HEK293 (cell line): ENCODE measurements at regions not wholly inside any gene's neighbourhood (a gene's known extent, or its start where the extent isn't known, plus 50 kb on each side); places are given as distances from the start of the nearest gene placed in this dataset.

ENCODE experiments used
- FEZF1 ChIP-seq: fragments of 450-650 bp; formaldehyde crosslinking; IDR thresholded peaks from 2 replicates; pipeline ENCODE4 v1.5.1; 2016; ENCODE audit warnings: missing biosample characterization, missing genetic modification characterization
- SP2 ChIP-seq: fragments of 450-650 bp; formaldehyde crosslinking; IDR thresholded peaks from 2 replicates; pipeline ENCODE4 v1.5.1; 2016; ENCODE audit warnings: missing biosample characterization, missing genetic modification characterization
- ZBTB1 ChIP-seq: fragments of 450-650 bp; formaldehyde crosslinking; IDR thresholded peaks from 2 replicates; pipeline ENCODE4 v1.5.1; 2016; ENCODE audit warnings: missing biosample characterization, missing genetic modification characterization
- ZNF155 ChIP-seq: fragments of 450-650 bp; formaldehyde crosslinking; IDR thresholded peaks from 2 replicates; pipeline ENCODE4 v1.5.1; 2016; ENCODE audit warnings: missing biosample characterization, missing genetic modification characterization
- ZNF175 ChIP-seq: fragments of 450-650 bp; formaldehyde crosslinking; IDR thresholded peaks from 2 replicates; pipeline ENCODE4 v1.5.1; 2016; ENCODE audit warnings: missing biosample characterization, missing genetic modification characterization
- ZNF416 ChIP-seq: fragments of 450-650 bp; formaldehyde crosslinking; IDR thresholded peaks from 2 replicates; pipeline ENCODE4 v1.5.1; 2016; ENCODE audit warnings: missing biosample characterization, missing genetic modification characterization
- ZNF433 ChIP-seq: fragments of 450-650 bp; formaldehyde crosslinking; IDR thresholded peaks from 2 replicates; pipeline ENCODE4 v1.5.1; 2016; ENCODE audit warnings: missing biosample characterization, missing genetic modification characterization, low read depth
- ZNF548 ChIP-seq: fragments of 450-650 bp; formaldehyde crosslinking; IDR thresholded peaks from 2 replicates; pipeline ENCODE4 v1.5.1; 2016; ENCODE audit warnings: missing biosample characterization, missing genetic modification characterization
- TF ChIP-seq, protein P1 (sequence below): fragments of 450-650 bp; formaldehyde crosslinking; IDR thresholded peaks from 2 replicates; pipeline ENCODE4 v1.5.1; 2016; ENCODE audit warnings: missing biosample characterization, missing genetic modification characterization
- TF ChIP-seq, protein P2 (sequence below): fragments of 450-650 bp; IDR thresholded peaks from 2 replicates; pipeline ENCODE4 v1.5.1; 2018; ENCODE audit warnings: missing biosample characterization, missing genetic modification characterization
- TF ChIP-seq, protein P3 (sequence below): fragments of 450-650 bp; formaldehyde crosslinking; IDR thresholded peaks from 2 replicates; pipeline ENCODE4 v1.5.1; 2016; ENCODE audit warnings: missing biosample characterization, missing genetic modification characterization, low read depth
- TF ChIP-seq, protein P4 (sequence below): fragments of 450-650 bp; formaldehyde crosslinking; IDR thresholded peaks from 2 replicates; pipeline ENCODE4 v1.5.1; 2016; ENCODE audit warnings: missing biosample characterization, missing genetic modification characterization

DNA sequence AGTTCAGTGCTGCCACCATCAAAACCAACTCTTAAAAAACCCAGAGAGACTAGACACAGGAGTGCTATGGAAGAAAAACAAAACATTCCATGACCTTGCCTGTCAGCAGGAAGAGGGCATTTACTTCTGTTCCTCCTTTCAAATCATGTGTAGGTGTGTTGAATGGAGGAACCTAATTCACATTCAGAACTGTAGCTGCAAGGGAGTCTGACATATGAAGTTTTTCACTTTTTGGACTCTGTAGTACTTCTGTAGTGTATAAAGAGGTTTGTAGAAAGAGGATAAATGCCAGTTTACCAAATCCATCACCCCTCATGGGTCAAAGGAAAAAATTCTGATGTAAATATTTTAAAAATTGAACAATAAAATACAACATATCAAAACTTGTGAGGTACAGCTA, 51.1 kb upstream of the SYPL1 start:
- TF ChIP-seq ZNF433 (tag by site-specific recombination) (no peak), ZBTB1 (tag by site-specific recombination) (no peak), ZNF155 (tag by site-specific recombination) (no peak), ZNF416 (tag by site-specific recombination) (no peak), ZNF175 (tag by site-specific recombination) (no peak), ZNF548 (tag by site-specific recombination) (no peak), FEZF1 (tag by site-specific recombination) (no peak), SP2 (no peak)
- TF ChIP-seq, protein P1, sequence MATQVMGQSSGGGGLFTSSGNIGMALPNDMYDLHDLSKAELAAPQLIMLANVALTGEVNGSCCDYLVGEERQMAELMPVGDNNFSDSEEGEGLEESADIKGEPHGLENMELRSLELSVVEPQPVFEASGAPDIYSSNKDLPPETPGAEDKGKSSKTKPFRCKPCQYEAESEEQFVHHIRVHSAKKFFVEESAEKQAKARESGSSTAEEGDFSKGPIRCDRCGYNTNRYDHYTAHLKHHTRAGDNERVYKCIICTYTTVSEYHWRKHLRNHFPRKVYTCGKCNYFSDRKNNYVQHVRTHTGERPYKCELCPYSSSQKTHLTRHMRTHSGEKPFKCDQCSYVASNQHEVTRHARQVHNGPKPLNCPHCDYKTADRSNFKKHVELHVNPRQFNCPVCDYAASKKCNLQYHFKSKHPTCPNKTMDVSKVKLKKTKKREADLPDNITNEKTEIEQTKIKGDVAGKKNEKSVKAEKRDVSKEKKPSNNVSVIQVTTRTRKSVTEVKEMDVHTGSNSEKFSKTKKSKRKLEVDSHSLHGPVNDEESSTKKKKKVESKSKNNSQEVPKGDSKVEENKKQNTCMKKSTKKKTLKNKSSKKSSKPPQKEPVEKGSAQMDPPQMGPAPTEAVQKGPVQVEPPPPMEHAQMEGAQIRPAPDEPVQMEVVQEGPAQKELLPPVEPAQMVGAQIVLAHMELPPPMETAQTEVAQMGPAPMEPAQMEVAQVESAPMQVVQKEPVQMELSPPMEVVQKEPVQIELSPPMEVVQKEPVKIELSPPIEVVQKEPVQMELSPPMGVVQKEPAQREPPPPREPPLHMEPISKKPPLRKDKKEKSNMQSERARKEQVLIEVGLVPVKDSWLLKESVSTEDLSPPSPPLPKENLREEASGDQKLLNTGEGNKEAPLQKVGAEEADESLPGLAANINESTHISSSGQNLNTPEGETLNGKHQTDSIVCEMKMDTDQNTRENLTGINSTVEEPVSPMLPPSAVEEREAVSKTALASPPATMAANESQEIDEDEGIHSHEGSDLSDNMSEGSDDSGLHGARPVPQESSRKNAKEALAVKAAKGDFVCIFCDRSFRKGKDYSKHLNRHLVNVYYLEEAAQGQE (tag by site-specific recombination), result no peak
- TF ChIP-seq, protein P2, sequence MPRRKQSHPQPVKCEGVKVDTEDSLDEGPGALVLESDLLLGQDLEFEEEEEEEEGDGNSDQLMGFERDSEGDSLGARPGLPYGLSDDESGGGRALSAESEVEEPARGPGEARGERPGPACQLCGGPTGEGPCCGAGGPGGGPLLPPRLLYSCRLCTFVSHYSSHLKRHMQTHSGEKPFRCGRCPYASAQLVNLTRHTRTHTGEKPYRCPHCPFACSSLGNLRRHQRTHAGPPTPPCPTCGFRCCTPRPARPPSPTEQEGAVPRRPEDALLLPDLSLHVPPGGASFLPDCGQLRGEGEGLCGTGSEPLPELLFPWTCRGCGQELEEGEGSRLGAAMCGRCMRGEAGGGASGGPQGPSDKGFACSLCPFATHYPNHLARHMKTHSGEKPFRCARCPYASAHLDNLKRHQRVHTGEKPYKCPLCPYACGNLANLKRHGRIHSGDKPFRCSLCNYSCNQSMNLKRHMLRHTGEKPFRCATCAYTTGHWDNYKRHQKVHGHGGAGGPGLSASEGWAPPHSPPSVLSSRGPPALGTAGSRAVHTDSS, result no peak
- TF ChIP-seq, protein P3, sequence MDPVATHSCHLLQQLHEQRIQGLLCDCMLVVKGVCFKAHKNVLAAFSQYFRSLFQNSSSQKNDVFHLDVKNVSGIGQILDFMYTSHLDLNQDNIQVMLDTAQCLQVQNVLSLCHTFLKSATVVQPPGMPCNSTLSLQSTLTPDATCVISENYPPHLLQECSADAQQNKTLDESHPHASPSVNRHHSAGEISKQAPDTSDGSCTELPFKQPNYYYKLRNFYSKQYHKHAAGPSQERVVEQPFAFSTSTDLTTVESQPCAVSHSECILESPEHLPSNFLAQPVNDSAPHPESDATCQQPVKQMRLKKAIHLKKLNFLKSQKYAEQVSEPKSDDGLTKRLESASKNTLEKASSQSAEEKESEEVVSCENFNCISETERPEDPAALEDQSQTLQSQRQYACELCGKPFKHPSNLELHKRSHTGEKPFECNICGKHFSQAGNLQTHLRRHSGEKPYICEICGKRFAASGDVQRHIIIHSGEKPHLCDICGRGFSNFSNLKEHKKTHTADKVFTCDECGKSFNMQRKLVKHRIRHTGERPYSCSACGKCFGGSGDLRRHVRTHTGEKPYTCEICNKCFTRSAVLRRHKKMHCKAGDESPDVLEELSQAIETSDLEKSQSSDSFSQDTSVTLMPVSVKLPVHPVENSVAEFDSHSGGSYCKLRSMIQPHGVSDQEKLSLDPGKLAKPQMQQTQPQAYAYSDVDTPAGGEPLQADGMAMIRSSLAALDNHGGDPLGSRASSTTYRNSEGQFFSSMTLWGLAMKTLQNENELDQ, result no peak
- TF ChIP-seq, protein P4, sequence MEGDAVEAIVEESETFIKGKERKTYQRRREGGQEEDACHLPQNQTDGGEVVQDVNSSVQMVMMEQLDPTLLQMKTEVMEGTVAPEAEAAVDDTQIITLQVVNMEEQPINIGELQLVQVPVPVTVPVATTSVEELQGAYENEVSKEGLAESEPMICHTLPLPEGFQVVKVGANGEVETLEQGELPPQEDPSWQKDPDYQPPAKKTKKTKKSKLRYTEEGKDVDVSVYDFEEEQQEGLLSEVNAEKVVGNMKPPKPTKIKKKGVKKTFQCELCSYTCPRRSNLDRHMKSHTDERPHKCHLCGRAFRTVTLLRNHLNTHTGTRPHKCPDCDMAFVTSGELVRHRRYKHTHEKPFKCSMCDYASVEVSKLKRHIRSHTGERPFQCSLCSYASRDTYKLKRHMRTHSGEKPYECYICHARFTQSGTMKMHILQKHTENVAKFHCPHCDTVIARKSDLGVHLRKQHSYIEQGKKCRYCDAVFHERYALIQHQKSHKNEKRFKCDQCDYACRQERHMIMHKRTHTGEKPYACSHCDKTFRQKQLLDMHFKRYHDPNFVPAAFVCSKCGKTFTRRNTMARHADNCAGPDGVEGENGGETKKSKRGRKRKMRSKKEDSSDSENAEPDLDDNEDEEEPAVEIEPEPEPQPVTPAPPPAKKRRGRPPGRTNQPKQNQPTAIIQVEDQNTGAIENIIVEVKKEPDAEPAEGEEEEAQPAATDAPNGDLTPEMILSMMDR (tag by site-specific recombination), result no peak
